Colonic mucosa (tissue), 4 donors: ENCODE measurements at regions not wholly inside any gene's neighbourhood (a gene's known extent, or its start where the extent isn't known, plus 50 kb on each side); places are given as distances from the start of the nearest gene placed in this dataset.

Source experiments
- DNase-seq: peaks from one replicate; pipeline ENCODE4 v3.0.0-alpha.2; 2020
- H3K27ac ChIP-seq: fragments of 200-600 bp; one replicate; pipeline ENCODE4 v1.8.0; 2021
- H3K27me3 ChIP-seq: fragments of 200-600 bp; one replicate; pipeline ENCODE4 v1.8.0; 2021
- H3K36me3 ChIP-seq: fragments of 200-600 bp; one replicate; pipeline ENCODE4 v1.8.0; 2021
- H3K4me1 ChIP-seq: fragments of 200-600 bp; one replicate; pipeline ENCODE4 v1.8.0; 2021; ENCODE audit warnings: mild to moderate bottlenecking
- H3K4me3 ChIP-seq: fragments of 200-600 bp; one replicate; pipeline ENCODE4 v1.8.0; 2021
- H3K9ac ChIP-seq, 2 donors: one replicate each; pipeline ENCODE4 v1.7.0; 2013; ENCODE audit warnings: control low read depth in 2 of 2, low read depth in 2 of 2, low read length in 2 of 2
- H3K9me3 ChIP-seq: fragments of 200-600 bp; one replicate; pipeline ENCODE4 v1.8.0; 2021
- intact Hi-C: fragments of 100-400 bp; cut with DNase I; formaldehyde crosslinking; loops from one replicate; pipeline ENCODE4 v1.14.1; 2022
- TF ChIP-seq, protein P1 (sequence below): fragments of 200-600 bp; IDR thresholded peaks from one replicate; pipeline ENCODE4 v1.8.0; 2022; ENCODE audit warnings: antibody characterized with exemption, mild to moderate bottlenecking
- donor health status: healthy.
- donor health status: DM: no; HTN: no; CAD: no.
- donor health status: DM: no; HTN: no; CAD: no.

DNA sequence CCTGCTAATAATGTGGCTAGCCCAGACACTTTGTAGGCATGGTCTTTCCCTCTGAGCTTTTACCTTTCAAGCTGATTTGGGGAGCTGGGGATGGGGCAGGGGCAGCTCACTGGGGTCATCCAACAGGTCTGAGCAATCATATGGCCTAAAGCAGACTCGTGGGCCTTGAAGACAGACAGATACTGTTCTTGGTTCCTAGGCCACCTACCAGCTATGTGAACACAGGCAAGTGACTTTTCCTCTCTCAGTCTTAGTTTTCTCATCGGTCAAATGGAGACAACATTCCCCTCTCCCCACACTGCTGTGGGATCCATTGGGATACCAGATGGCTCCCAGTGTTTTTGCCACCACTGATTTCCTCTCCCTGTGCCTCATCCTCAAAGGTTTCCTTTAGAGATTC lies 181.8 kb downstream of the RRAGC start:
- TF ChIP-seq, protein P1, sequence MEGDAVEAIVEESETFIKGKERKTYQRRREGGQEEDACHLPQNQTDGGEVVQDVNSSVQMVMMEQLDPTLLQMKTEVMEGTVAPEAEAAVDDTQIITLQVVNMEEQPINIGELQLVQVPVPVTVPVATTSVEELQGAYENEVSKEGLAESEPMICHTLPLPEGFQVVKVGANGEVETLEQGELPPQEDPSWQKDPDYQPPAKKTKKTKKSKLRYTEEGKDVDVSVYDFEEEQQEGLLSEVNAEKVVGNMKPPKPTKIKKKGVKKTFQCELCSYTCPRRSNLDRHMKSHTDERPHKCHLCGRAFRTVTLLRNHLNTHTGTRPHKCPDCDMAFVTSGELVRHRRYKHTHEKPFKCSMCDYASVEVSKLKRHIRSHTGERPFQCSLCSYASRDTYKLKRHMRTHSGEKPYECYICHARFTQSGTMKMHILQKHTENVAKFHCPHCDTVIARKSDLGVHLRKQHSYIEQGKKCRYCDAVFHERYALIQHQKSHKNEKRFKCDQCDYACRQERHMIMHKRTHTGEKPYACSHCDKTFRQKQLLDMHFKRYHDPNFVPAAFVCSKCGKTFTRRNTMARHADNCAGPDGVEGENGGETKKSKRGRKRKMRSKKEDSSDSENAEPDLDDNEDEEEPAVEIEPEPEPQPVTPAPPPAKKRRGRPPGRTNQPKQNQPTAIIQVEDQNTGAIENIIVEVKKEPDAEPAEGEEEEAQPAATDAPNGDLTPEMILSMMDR = no peak
- no peak overlapping the region for H3K9ac ChIP-seq
- no peaks in the 10 kb centered on the region for H3K36me3 ChIP-seq
- DNase-seq = no peak
- H3K4me1 ChIP-seq = no peaks in the 10 kb centered on the region
- no peak overlapping the region for H3K27ac ChIP-seq
- no peaks in the 10 kb centered on the region for H3K27me3 ChIP-seq
- intact Hi-C loops = no loop called here
- no peaks in the 10 kb centered on the region for H3K9me3 ChIP-seq
- no peak overlapping the region for H3K4me3 ChIP-seq

DNA sequence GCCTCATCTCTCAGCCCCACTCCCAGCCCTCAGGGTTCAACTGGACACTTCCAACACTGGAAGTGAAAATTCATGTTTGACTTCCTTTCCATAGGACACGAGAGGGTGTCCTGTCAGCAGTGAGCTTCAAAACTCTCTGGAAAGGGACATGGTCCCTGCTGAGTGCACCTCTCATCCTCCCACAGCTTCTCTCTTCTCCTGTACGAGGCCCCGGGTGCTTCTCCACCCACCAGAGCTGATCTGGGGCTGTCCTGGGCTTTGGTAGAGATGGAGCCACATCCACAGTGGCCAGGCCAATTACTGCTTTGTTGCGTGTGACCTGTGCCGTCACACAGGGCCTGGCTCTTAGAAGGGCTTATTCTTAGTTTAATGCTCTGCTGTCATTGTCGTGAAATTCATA lies 182.3 kb downstream of the RRAGC start:
- Histone ChIP-seq H3K9ac (no peak overlapping the region), H3K36me3 (no peaks in the 10 kb centered on the region), H3K27ac (no peak overlapping the region), H3K4me1 (no peaks in the 10 kb centered on the region), H3K9me3 (no peaks in the 10 kb centered on the region), H3K27me3 (no peaks in the 10 kb centered on the region), H3K4me3 (no peak overlapping the region)
- intact Hi-C loops = no loop called here
- DNase-seq = no peak
- TF ChIP-seq, protein P1 = no peak

GRCh38 chr1:38672692-38673091 lies 186.9 kb downstream of the RRAGC start:
- H3K9ac ChIP-seq = no peak overlapping the region
- no peak for DNase-seq
- no peaks in the 10 kb centered on the region for H3K36me3 ChIP-seq
- TF ChIP-seq, protein P1 = no peak
- no peaks in the 10 kb centered on the region for H3K9me3 ChIP-seq
- H3K4me1 ChIP-seq = no peaks in the 10 kb centered on the region
- no peaks in the 10 kb centered on the region for H3K27me3 ChIP-seq
- intact Hi-C loops = no loop called here
- no peak overlapping the region for H3K4me3 ChIP-seq
- H3K27ac ChIP-seq = no peak overlapping the region

DNA sequence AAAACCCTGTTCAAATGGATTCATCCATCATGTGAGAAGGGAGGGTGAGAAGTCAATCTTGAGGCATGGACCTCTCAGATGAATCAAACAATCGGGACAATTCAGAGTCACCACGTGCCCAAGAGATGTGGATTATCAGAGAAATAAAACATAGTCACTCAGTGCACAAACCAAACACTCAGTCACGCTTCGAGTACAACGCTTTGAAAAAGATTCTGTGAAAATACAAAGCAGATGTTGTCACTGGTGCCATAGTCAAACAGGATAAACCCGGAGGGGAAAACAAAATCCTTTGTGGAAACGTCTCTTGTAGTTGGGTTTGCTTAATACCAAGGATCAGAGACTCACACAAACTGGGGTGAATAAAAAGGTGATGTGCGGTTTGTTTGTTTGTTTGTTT lies 188.4 kb downstream of the RRAGC start:
- no peak for DNase-seq
- H3K4me1 ChIP-seq = no peaks in the 10 kb centered on the region
- H3K27me3 ChIP-seq = no peaks in the 10 kb centered on the region
- no peaks in the 10 kb centered on the region for H3K36me3 ChIP-seq
- no peak overlapping the region for H3K9ac ChIP-seq
- H3K4me3 ChIP-seq = no peak overlapping the region
- H3K27ac ChIP-seq = no peak overlapping the region
- intact Hi-C loops = no loop called here
- H3K9me3 ChIP-seq = no peaks in the 10 kb centered on the region
- TF ChIP-seq, protein P1 = no peak

DNA sequence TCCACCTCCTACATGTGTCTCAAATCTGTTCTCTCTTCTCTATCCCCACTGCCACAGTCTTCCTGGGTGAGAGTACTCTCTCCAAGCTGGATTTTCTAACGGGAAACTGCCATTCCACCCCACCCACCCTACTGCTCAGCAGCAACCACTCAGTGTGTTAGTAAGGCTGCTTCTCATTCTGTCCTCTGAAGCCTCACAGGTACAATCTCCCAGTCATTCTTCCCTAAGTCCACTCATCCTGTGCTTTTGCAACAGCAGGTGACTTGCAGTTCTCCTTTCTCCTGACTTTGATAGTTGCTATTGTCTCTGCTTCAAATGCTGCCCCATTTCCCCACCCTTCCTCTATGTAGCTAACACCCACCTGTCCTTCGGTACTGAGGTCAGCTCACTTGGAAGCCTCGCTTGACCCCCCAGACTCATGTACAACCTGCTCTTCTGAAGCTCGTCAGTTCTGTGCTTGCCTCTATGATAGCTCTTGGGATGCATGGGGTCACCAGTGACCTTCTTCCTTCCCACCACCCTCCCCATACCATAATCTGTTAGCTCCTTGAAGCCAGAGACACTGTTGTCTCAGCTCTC lies 188.9 kb downstream of the RRAGC start:
- Histone ChIP-seq H3K4me3 (no peak overlapping the region), H3K9me3 (no peaks in the 10 kb centered on the region), H3K36me3 (no peaks in the 10 kb centered on the region), H3K27ac (no peak overlapping the region), H3K9ac (no peak overlapping the region), H3K4me1 (no peaks in the 10 kb centered on the region), H3K27me3 (no peaks in the 10 kb centered on the region)
- TF ChIP-seq, protein P1 = no peak
- intact Hi-C loops = no loop called here
- no peak for DNase-seq

DNA sequence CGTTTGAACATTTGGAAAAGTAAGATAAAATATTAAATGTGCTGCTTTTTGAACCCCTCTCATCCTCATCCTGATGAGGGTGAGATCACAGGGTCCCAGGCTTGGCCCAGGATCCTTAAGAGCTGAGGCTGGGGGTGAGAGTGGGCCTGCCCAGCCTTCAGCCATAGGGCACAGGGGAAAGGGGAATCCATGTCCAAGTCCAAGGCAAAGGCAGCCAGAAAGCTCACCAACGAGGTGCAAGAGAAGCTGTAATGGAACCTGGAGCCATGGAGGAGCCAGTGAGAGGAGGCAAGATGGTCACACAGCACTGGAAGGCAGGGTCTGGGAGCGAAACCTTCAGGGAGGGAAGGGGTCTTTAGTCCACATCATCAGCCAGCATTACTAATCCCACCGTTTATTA lies 191.9 kb downstream of the RRAGC start:
- H3K27ac ChIP-seq = no peak overlapping the region

More for the DNA sequence above, 191.9 kb downstream of the RRAGC start:
- DNase-seq = no peak
- TF ChIP-seq, protein P1 = no peak
- no peak overlapping the region for H3K9ac ChIP-seq
- no peak overlapping the region for H3K4me3 ChIP-seq
- H3K27me3 ChIP-seq = no peaks in the 10 kb centered on the region
- no peaks in the 10 kb centered on the region for H3K9me3 ChIP-seq
- H3K4me1 ChIP-seq = no peaks in the 10 kb centered on the region
- intact Hi-C loops = no loop called here
- no peaks in the 10 kb centered on the region for H3K36me3 ChIP-seq
